CD14-positive monocyte (primary cell): ENCODE measurements at regions not wholly inside any gene's neighbourhood (a gene's known extent, or its start where the extent isn't known, plus 50 kb on each side); places are given as distances from the start of the nearest gene placed in this dataset.
A peak's percentile ranks its signal among the peaks of the same experiment; 100 is the strongest.

Experiments used
- DNase-seq, 3 donors: peaks; one replicate each; pipeline ENCODE4 v3.0.0-alpha.2; 2011 to 2022
- H2AFZ ChIP-seq: 2 replicates; pipeline ENCODE4 v1.6.0; 2012; ENCODE audit warnings: mild to moderate bottlenecking, low read depth, low read length, inconsistent platforms; ENCODE audit not compliant: insufficient read depth, poor library complexity, severe bottlenecking
- H3K27ac ChIP-seq, 2 donors: 1 replicate in 1 of 2; 2 replicates in 1 of 2; pipeline ENCODE4 v1.5.1; 2012 to 2013; ENCODE audit warnings: low read length in 2 of 2, control low read depth in 1 of 2, inconsistent platforms in 1 of 2, low read depth in 1 of 2, mild to moderate bottlenecking in 1 of 2
- H3K27me3 ChIP-seq, 2 donors: one replicate each; pipeline versions ENCODE4 v1.6.0 to v1.6.1; 2011 to 2013; ENCODE audit warnings: low read length in 2 of 2; ENCODE audit not compliant: control insufficient read depth in 2 of 2, insufficient read depth in 2 of 2
- H3K36me3 ChIP-seq, 2 donors: replicated peaks in 1 of 2; 1 replicate in 1 of 2; 2 replicates in 1 of 2; pipeline versions ENCODE4 v1.5.1 to v1.6.1; 2012 to 2013; ENCODE audit warnings: low read length in 2 of 2, control low read depth in 1 of 2, inconsistent platforms in 1 of 2, mild to moderate bottlenecking in 1 of 2; ENCODE audit not compliant: insufficient read depth in 2 of 2, control insufficient read depth in 1 of 2
- H3K4me1 ChIP-seq, 2 donors: 1 replicate in 1 of 2; 2 replicates in 1 of 2; pipeline versions ENCODE4 v1.5.1 to v1.6.1; 2012 to 2013; ENCODE audit warnings: low read length in 2 of 2, control low read depth in 1 of 2, inconsistent platforms in 1 of 2, mild to moderate bottlenecking in 1 of 2, moderate library complexity in 1 of 2; ENCODE audit not compliant: insufficient read depth in 2 of 2, control insufficient read depth in 1 of 2
- H3K4me2 ChIP-seq: replicated peaks from 2 replicates; pipeline ENCODE3; 2012; ENCODE audit warnings: low read length, moderate library complexity, mild to moderate bottlenecking; ENCODE audit not compliant: poor library complexity, severe bottlenecking; ENCODE audit errors: extremely low read depth
- H3K4me3 ChIP-seq, 3 experiments: fragments of 200-600 bp in 1 of 3; sonication (generic) in 1 of 3; replicated peaks in 1 of 3; 1 replicate in 2 of 3; 2 replicates in 1 of 3; pipeline ENCODE4 v1.5.1; 2011 to 2013; ENCODE audit warnings: low read length in 3 of 3, mild to moderate bottlenecking in 3 of 3, control low read depth in 2 of 3, low read depth in 2 of 3, inconsistent platforms in 1 of 3, moderate library complexity in 1 of 3
- H3K79me2 ChIP-seq: 2 replicates; pipeline ENCODE4 v1.6.0; 2012; ENCODE audit warnings: mild to moderate bottlenecking, control low read depth, inconsistent platforms, low read length, moderate library complexity; ENCODE audit not compliant: insufficient read depth
- H3K9ac ChIP-seq: 2 replicates; pipeline ENCODE4 v1.6.0; 2017; ENCODE audit warnings: low read length, mild to moderate bottlenecking; ENCODE audit not compliant: insufficient read depth, poor library complexity, severe bottlenecking
- H3K9me3 ChIP-seq, 2 donors: replicated peaks in 1 of 2; 1 replicate in 1 of 2; 2 replicates in 1 of 2; pipeline versions ENCODE4 v1.5.1 to v1.6.1; 2012 to 2013; ENCODE audit warnings: low read length in 2 of 2, control low read depth in 1 of 2; ENCODE audit not compliant: control insufficient read depth in 1 of 2, insufficient read depth in 1 of 2
- H4K20me1 ChIP-seq: 2 replicates; pipeline ENCODE4 v1.6.0; 2012; ENCODE audit warnings: mild to moderate bottlenecking, low read length, control low read depth, moderate library complexity; ENCODE audit not compliant: insufficient read depth
- H3K27ac Mint-ChIP-seq, 7 donors: one replicate each; pipeline ENCODE4 v1.8.0; 2020; ENCODE audit warnings: mild to moderate bottlenecking in 7 of 7, mixed read lengths in 7 of 7, moderate library complexity in 6 of 7, inconsistent platforms in 2 of 7
- H3K27me3 Mint-ChIP-seq, 3 donors: one replicate each; pipeline ENCODE4 v1.8.0; 2021 to 2022; ENCODE audit warnings: low read depth in 3 of 3, mild to moderate bottlenecking in 3 of 3, mixed read lengths in 3 of 3, moderate library complexity in 3 of 3, inconsistent platforms in 1 of 3
- H3K36me3 Mint-ChIP-seq, 2 donors: one replicate each; pipeline ENCODE4 v1.8.0; 2020; ENCODE audit warnings: mixed read lengths in 2 of 2, inconsistent platforms in 1 of 2, mild to moderate bottlenecking in 1 of 2
- H3K4me1 Mint-ChIP-seq: one replicate; pipeline ENCODE4 v1.8.0; 2020; ENCODE audit warnings: mild to moderate bottlenecking, mixed read lengths
- H3K4me3 Mint-ChIP-seq, 2 donors: one replicate each; pipeline ENCODE4 v1.8.0; 2020; ENCODE audit warnings: mild to moderate bottlenecking in 2 of 2, mixed read lengths in 2 of 2, moderate library complexity in 1 of 2
- H3K9me3 Mint-ChIP-seq, 7 donors: one replicate each; pipeline ENCODE4 v1.8.0; 2020 to 2022; ENCODE audit warnings: mixed read lengths in 7 of 7, mild to moderate bottlenecking in 6 of 7, moderate library complexity in 6 of 7, inconsistent platforms in 2 of 7
- WGBS: methylation state at CpG from one replicate; pipeline ENCODE4 v1.1.5; 2013; ENCODE audit warnings: missing lambda C conversion rate; ENCODE audit not compliant: insufficient coverage; 5-methylcytosine and 5-hydroxymethylcytosine counted together
- intact Hi-C, 2 donors: fragments of 100-400 bp; cut with micrococcal nuclease; formaldehyde crosslinking; loops; one replicate each; pipeline versions ENCODE4 v1.15.0 to v1.15.1; 2023
- TF ChIP-seq, protein P1 (sequence below): fragments of 200-600 bp; IDR thresholded peaks from one replicate; pipeline ENCODE4 v1.8.0; 2022; ENCODE audit warnings: antibody characterized with exemption, mild to moderate bottlenecking

DNA sequence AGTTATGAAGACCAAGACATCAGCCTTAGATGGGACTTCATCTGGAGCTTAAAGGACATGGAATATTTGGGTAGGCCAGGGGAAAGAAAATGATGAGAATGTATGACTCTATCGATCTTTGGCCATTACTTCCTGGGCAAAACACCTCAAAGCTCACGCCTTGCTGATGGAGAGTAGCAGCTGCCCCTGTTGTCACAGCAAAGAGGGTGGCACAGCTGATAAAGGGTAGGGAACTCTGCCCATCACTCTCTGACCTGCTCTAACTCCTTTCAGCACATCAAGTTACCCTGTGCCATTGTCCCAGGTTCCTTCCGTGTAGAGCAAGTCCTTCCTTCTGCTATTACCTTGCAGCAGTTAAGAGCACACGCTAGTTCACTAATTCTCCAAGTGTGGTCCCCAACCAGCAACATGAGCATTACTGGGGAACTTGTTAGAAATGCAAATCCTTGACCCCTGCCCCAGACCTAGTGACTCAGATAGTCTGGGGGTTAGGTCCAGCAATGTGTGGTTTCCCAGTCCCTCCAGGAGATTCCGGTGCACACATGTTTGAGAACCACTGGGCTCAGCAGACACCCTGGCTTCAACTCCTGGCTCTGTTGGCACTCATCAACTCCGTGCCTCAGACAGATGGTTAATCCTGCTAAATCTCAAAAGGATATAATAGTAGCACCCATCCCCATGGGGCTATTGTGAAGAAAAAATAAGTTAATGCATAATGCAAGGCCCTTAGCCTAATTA is 93.7 kb upstream of the EEA1 start:
- Histone ChIP-seq H3K36me3 (no peaks in the 10 kb centered on the region), H3K4me1 (no peaks in the 10 kb centered on the region), H3K9me3 (no peaks in the 10 kb centered on the region), H3K27me3 (no peaks in the 10 kb centered on the region), H3K79me2 (no peaks in the 10 kb centered on the region), H2AFZ (no peak overlapping the region), H3K4me3 (no peak overlapping the region), H3K4me2 (no peak overlapping the region), H3K27ac (no peak overlapping the region), H3K9ac (no peak overlapping the region), H4K20me1 (no peaks in the 10 kb centered on the region)
- Mint-ChIP-seq H3K27ac (no peak overlapping the region), H3K36me3 (no peaks in the 10 kb centered on the region), H3K9me3 (no peaks in the 10 kb centered on the region), H3K4me1 (no peaks in the 10 kb centered on the region), H3K27me3 (peaks cover 0 to 3% (median 0%) of the 10 kb centered on the region in 3 donors), H3K4me3 (no peak overlapping the region)
- WGBS: 100% methylated on average over 5 of the region's 6 CpGs
- intact Hi-C loops: no loop called here
- TF ChIP-seq, protein P1, sequence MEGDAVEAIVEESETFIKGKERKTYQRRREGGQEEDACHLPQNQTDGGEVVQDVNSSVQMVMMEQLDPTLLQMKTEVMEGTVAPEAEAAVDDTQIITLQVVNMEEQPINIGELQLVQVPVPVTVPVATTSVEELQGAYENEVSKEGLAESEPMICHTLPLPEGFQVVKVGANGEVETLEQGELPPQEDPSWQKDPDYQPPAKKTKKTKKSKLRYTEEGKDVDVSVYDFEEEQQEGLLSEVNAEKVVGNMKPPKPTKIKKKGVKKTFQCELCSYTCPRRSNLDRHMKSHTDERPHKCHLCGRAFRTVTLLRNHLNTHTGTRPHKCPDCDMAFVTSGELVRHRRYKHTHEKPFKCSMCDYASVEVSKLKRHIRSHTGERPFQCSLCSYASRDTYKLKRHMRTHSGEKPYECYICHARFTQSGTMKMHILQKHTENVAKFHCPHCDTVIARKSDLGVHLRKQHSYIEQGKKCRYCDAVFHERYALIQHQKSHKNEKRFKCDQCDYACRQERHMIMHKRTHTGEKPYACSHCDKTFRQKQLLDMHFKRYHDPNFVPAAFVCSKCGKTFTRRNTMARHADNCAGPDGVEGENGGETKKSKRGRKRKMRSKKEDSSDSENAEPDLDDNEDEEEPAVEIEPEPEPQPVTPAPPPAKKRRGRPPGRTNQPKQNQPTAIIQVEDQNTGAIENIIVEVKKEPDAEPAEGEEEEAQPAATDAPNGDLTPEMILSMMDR: no peak
- DNase-seq: no peak

DNA sequence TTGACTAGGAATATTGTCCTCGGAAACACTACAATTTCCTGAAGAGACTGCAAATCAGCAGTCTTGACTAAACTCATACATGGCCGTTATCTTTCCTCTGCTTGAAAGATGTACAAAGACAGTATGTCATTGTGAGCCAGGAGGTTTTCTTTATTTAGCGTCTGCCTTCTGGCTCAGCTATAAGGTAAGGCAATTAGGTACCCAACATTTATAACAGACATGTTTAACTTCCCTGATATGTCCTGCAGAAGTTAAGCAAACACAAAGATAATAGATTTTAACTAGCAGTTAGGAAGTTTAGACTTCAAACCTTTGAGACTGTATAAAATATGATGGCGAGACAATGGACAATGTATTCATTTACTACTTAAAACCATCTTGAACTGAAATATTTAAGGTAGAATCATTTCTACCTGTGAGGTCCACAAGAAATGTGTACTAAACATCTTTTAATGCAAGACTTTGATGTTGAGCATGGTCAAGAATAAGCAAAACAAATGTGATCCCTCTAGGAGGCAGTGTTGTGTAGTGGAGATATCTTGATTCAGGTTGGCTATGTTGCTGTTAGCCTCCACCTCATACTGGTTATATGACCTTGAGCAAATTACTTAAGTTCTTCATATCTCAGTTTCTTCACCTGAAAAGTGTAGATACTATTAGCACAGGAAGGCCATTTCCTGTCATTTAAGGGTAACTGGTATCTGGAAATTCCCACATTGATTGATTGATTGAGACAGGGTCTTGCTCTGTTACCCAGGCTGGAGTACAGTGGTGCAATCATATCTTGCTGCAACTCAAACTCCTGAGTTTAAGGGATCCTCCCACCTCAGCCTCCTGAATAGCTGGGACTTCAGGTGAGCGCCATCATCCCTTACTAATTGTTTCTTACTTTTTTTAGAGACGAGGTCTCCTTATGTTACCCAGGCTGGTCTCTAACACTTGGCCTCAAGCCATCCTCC is 96.3 kb upstream of the EEA1 start:
- TF ChIP-seq, protein P1: peak; percentile 61
- Histone ChIP-seq H3K4me2 (no peak overlapping the region), H3K9me3 (no peaks in the 10 kb centered on the region), H3K4me1 (no peaks in the 10 kb centered on the region), H4K20me1 (no peaks in the 10 kb centered on the region), H3K36me3 (no peaks in the 10 kb centered on the region), H3K4me3 (no peak overlapping the region), H3K79me2 (no peaks in the 10 kb centered on the region), H2AFZ (no peak overlapping the region), H3K27ac (no peak overlapping the region), H3K9ac (no peak overlapping the region), H3K27me3 (no peaks in the 10 kb centered on the region)
- Mint-ChIP-seq H3K36me3 (no peaks in the 10 kb centered on the region), H3K9me3 (no peaks in the 10 kb centered on the region), H3K4me3 (no peak overlapping the region), H3K4me1 (no peaks in the 10 kb centered on the region), H3K27ac (no peak overlapping the region), H3K27me3 (peaks cover 0 to 3% (median 0%) of the 10 kb centered on the region in 3 donors)
- no CpG with 5 or more reads among the region's 6 CpGs for WGBS
- intact Hi-C loops: no loop called here
- peak; percentile 9 to 19 (median 10) for DNase-seq
